Bronchial epithelial cell (primary cell): ENCODE measurements at regions not wholly inside any gene's neighbourhood (a gene's known extent, or its start where the extent isn't known, plus 50 kb on each side); places are given as distances from the start of the nearest gene placed in this dataset.

Source experiments
- DNase-seq: peaks from one replicate; pipeline ENCODE4 v3.0.0-alpha.2; 2010; ENCODE audit warnings: low read depth
- FAIRE-seq: peaks from 2 replicates; lab custom pipeline; 2011; peaks lifted over from hg19 to GRCh38; lab: Jason Lieb, UNC
- H3K27me3 ChIP-seq: 2 replicates; pipeline ENCODE4 v1.5.1; 2011; ENCODE audit warnings: low read length; ENCODE audit not compliant: control insufficient read depth, insufficient read depth
- H3K36me3 ChIP-seq: 2 replicates; pipeline ENCODE4 v1.5.1; 2011; ENCODE audit warnings: low read length; ENCODE audit not compliant: control insufficient read depth, insufficient read depth
- H3K4me3 ChIP-seq: 2 replicates; pipeline ENCODE4 v1.5.1; 2011; ENCODE audit warnings: mild to moderate bottlenecking, low read depth, low read length, control low read depth
- CTCF ChIP-seq: IDR thresholded peaks from 2 replicates; pipeline ENCODE4 v1.5.1; 2011; ENCODE audit warnings: mild to moderate bottlenecking, moderate library complexity, low read length, control low read depth, inconsistent platforms; ENCODE audit not compliant: insufficient read depth, severe bottlenecking

DNA sequence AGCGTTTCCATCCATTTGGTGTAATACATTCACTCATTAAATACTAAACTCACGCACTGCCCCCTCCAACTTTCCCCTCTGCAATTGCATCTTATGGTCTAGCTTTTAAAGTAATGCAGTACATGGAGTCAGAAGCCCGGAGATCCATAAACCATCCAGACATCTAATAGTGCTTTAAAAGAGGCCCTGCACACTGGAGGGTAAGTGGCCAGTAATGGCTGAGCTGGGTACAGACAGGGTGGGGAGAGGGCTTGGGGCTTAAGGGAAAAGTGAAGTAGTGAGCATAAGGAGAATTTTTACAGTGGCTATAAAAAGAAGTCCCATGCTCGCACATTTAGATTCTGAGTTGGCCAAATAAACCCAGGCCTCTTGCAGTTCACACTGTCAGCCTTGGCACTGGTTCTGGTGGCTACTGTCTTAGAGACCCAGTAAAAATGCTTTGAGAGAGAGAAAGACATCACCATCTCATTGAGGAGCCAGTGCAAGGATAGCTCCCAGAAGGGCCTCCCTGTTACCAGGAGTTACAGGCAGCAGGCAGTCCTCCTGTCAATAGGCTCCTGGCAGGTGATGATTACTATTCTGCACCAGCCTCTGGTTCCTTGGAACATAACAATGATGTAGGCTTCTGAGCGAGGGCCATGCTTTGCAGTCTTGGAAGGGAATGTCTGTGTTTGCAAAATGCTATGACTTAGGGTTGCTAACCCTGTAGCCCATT is 112.6 kb upstream of the NEO1 start:
- no peak for FAIRE-seq
- H3K27me3 ChIP-seq, result no peaks in the 10 kb centered on the region
- H3K36me3 ChIP-seq, result no peaks in the 10 kb centered on the region
- H3K4me3 ChIP-seq, result no peak overlapping the region
- TF ChIP-seq CTCF, result no peak
- DNase-seq, result no peak

GRCh38 chr15:72936691-72937679 is 115.3 kb upstream of the NEO1 start:
- DNase-seq (no peak), FAIRE-seq (peak; percentile 58)
- H3K27me3 ChIP-seq, result no peaks in the 10 kb centered on the region
- TF ChIP-seq CTCF, result no peak
- H3K4me3 ChIP-seq, result no peak overlapping the region
- no peaks in the 10 kb centered on the region for H3K36me3 ChIP-seq

- no peak for TF ChIP-seq CTCF
- FAIRE-seq (no peak), DNase-seq (no peak)
- Histone ChIP-seq H3K27me3 (no peaks in the 10 kb centered on the region), H3K36me3 (no peaks in the 10 kb centered on the region), H3K4me3 (no peak overlapping the region)
These were observed 116.0 kb upstream of the NEO1 start for GRCh38 chr15:72936237-72936636.

DNA sequence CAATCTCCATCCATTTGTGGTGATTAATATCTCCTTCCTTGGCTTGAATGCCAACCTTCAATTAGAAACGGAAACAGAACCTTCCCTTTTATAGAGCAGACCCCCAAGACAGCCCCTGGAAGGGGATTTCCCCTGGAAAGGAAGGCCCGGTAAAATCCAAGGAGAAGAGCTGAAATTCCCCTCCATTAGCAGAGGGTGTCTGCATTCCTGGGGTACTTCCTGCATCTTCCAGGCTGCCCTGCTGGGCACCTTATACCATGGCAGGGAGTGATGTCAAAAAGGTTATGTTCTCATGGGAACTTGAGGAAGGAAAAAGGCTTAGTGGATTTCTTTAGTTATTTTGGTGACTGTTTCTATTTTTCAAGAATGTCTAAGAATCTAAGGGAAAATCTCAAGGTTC is 116.7 kb upstream of the NEO1 start:
- no peak overlapping the region for H3K4me3 ChIP-seq
- no peak for FAIRE-seq
- H3K36me3 ChIP-seq, result no peaks in the 10 kb centered on the region
- no peaks in the 10 kb centered on the region for H3K27me3 ChIP-seq
- no peak for DNase-seq
- TF ChIP-seq CTCF, result no peak

DNA sequence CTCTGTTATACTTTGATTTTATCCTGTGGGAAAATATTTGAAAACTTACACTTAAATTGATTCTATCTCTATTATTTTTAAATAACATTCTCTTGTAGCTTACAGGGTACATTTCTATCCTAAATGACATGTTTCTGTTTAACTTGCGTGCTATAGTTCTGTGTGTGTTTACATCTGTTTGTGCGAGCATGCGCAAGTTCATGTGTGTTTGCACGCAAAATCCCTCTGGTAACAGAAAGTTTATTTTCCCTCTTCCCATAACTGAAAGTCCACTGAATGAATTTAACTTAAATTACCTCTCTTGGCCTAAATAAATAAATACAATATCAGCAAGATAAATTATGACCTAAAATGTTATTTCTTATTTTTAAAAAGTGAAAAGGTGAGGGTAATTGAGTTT is 117.3 kb upstream of the NEO1 start:
- Histone ChIP-seq H3K4me3 (no peak overlapping the region), H3K27me3 (no peaks in the 10 kb centered on the region), H3K36me3 (no peaks in the 10 kb centered on the region)
- DNase-seq (no peak), FAIRE-seq (no peak)
- TF ChIP-seq CTCF, result no peak
